Skeletal muscle satellite cell (primary cell): ENCODE measurements at regions not wholly inside any gene's neighbourhood (a gene's known extent, or its start where the extent isn't known, plus 50 kb on each side); places are given as distances from the start of the nearest gene placed in this dataset.
"Not testable (repeated sequence)": the region's sequence is repeated elsewhere in the genome, so short reads cannot be mapped to it uniquely, and the experiment has no call there.

ENCODE experiments used
- H3K27me3 ChIP-seq: 2 replicates; pipeline ENCODE4 v1.7.0; 2013; ENCODE audit warnings: low read length; ENCODE audit not compliant: control insufficient read depth, insufficient read depth
- H3K36me3 ChIP-seq: 2 replicates; pipeline ENCODE4 v1.7.0; 2013; ENCODE audit warnings: mild to moderate bottlenecking, control low read depth, low read length; ENCODE audit not compliant: insufficient read depth
- H3K4me1 ChIP-seq: 2 replicates; pipeline ENCODE4 v1.7.0; 2013; ENCODE audit warnings: low read length; ENCODE audit not compliant: control insufficient read depth, insufficient read depth
- H3K4me2 ChIP-seq: 2 replicates; pipeline ENCODE4 v1.7.0; 2013; ENCODE audit warnings: mild to moderate bottlenecking, low read length
- H3K4me3 ChIP-seq: 2 replicates; pipeline ENCODE4 v1.7.0; 2013; ENCODE audit warnings: low read length
- H3K9ac ChIP-seq: 2 replicates; pipeline ENCODE4 v1.7.0; 2013; ENCODE audit warnings: mild to moderate bottlenecking, low read depth, low read length, moderate library complexity
- H3K9me3 ChIP-seq: replicated peaks from 2 replicates; pipeline ENCODE4 v1.7.0; 2013; ENCODE audit warnings: mild to moderate bottlenecking, control low read depth, low read length

GRCh38 chr3:184496933-184497332, 64.7 kb upstream of the EPHB3 start:
- Histone ChIP-seq H3K27me3 (peaks cover 59% of the 10 kb centered on the region), H3K9ac (no peak overlapping the region), H3K36me3 (no peaks in the 10 kb centered on the region), H3K9me3 (no peaks in the 10 kb centered on the region), H3K4me2 (no peak overlapping the region), H3K4me3 (no peak overlapping the region), H3K4me1 (no peaks in the 10 kb centered on the region)

GRCh38 chr3:184497804-184498203, 63.8 kb upstream of the EPHB3 start:
- Histone ChIP-seq H3K4me1 (no peaks in the 10 kb centered on the region), H3K27me3 (peaks cover 57% of the 10 kb centered on the region), H3K9ac (no peak overlapping the region), H3K9me3 (peaks cover 6% of the 10 kb centered on the region), H3K4me3 (no peak overlapping the region), H3K36me3 (no peaks in the 10 kb centered on the region), H3K4me2 (no peak overlapping the region)

GRCh38 chr3:184498986-184499606, 62.5 kb upstream of the EPHB3 start:
- peaks cover 6% of the 10 kb centered on the region for H3K9me3 ChIP-seq
- H3K4me2 ChIP-seq, result no peak overlapping the region
- H3K4me1 ChIP-seq, result no peaks in the 10 kb centered on the region
- peaks cover 49% of the 10 kb centered on the region for H3K27me3 ChIP-seq
- H3K36me3 ChIP-seq, result no peaks in the 10 kb centered on the region
- H3K9ac ChIP-seq, result no peak overlapping the region
- H3K4me3 ChIP-seq, result no peak overlapping the region

- Histone ChIP-seq H3K4me1 (no peaks in the 10 kb centered on the region), H3K27me3 (peaks cover 49% of the 10 kb centered on the region), H3K9me3 (peaks cover 6% of the 10 kb centered on the region), H3K4me2 (no peak overlapping the region), H3K9ac (no peak overlapping the region), H3K4me3 (no peak overlapping the region), H3K36me3 (no peaks in the 10 kb centered on the region)
Measured at GRCh38 chr3:184500344-184500923, 61.2 kb upstream of the EPHB3 start.

GRCh38 chr3:184502123-184502667, 59.4 kb upstream of the EPHB3 start:
- Histone ChIP-seq H3K4me3 (no peak overlapping the region), H3K36me3 (no peaks in the 10 kb centered on the region), H3K9ac (no peak overlapping the region), H3K27me3 (peaks cover 61% of the 10 kb centered on the region), H3K4me2 (no peak overlapping the region), H3K9me3 (peaks cover 6% of the 10 kb centered on the region), H3K4me1 (no peaks in the 10 kb centered on the region)

- peaks cover 65% of the 10 kb centered on the region for H3K27me3 ChIP-seq
Measured at GRCh38 chr3:184502841-184503240, 58.7 kb upstream of the EPHB3 start.

GRCh38 chr3:184503647-184504046, 57.9 kb upstream of the EPHB3 start:
- Histone ChIP-seq H3K9me3 (peaks cover 6% of the 10 kb centered on the region), H3K4me2 (no peak overlapping the region), H3K36me3 (no peaks in the 10 kb centered on the region), H3K4me1 (no peaks in the 10 kb centered on the region), H3K27me3 (peaks cover 65% of the 10 kb centered on the region), H3K4me3 (no peak overlapping the region), H3K9ac (no peak overlapping the region)

More at GRCh38 chr3:184502841-184503240, 58.7 kb upstream of the EPHB3 start:
- H3K36me3 ChIP-seq, H3K9me3 ChIP-seq, H3K4me3 ChIP-seq, H3K4me2 ChIP-seq, H3K9ac ChIP-seq, H3K4me1 ChIP-seq: not testable (repeated sequence)

GRCh38 chr3:184505076-184505878, 56.3 kb upstream of the EPHB3 start:
- peaks cover 6% of the 10 kb centered on the region for H3K9me3 ChIP-seq
- H3K4me3 ChIP-seq, result no peak overlapping the region
- peaks cover 66% of the 10 kb centered on the region for H3K27me3 ChIP-seq
- H3K9ac ChIP-seq, result no peak overlapping the region
- no peaks in the 10 kb centered on the region for H3K4me1 ChIP-seq
- no peaks in the 10 kb centered on the region for H3K36me3 ChIP-seq
- H3K4me2 ChIP-seq, result no peak overlapping the region

GRCh38 chr3:184506561-184506991, 55.0 kb upstream of the EPHB3 start:
- Histone ChIP-seq H3K4me3 (no peak overlapping the region), H3K4me2 (no peak overlapping the region), H3K9ac (no peak overlapping the region), H3K36me3 (no peaks in the 10 kb centered on the region), H3K4me1 (no peaks in the 10 kb centered on the region), H3K9me3 (peaks cover 6% of the 10 kb centered on the region), H3K27me3 (peaks cover 78% of the 10 kb centered on the region)

- Histone ChIP-seq H3K27me3 (peaks cover 94% of the 10 kb centered on the region), H3K9ac (no peak overlapping the region), H3K4me3 (no peak overlapping the region), H3K36me3 (no peaks in the 10 kb centered on the region), H3K4me2 (no peak overlapping the region), H3K4me1 (no peaks in the 10 kb centered on the region), H3K9me3 (no peaks in the 10 kb centered on the region)
Measured at GRCh38 chr3:184508938-184509337, 52.6 kb upstream of the EPHB3 start.

- no peak overlapping the region for H3K4me3 ChIP-seq
- no peak overlapping the region for H3K4me2 ChIP-seq
- no peaks in the 10 kb centered on the region for H3K9me3 ChIP-seq
- no peak overlapping the region for H3K9ac ChIP-seq
- H3K36me3 ChIP-seq, result no peaks in the 10 kb centered on the region
- peaks cover 93% of the 10 kb centered on the region for H3K27me3 ChIP-seq
- H3K4me1 ChIP-seq, result no peaks in the 10 kb centered on the region
Measured at GRCh38 chr3:184511741-184512140, 49.8 kb upstream of the EPHB3 start.
